TTC549 (cell line): ENCODE measurements at regions not wholly inside any gene's neighbourhood (a gene's known extent, or its start where the extent isn't known, plus 50 kb on each side); places are given as distances from the start of the nearest gene placed in this dataset.
"Not testable (repeated sequence)": the region's sequence is repeated elsewhere in the genome, so short reads cannot be mapped to it uniquely, and the experiment has no call there.

ENCODE experiments used
- FAIRE-seq: peaks from 2 replicates; lab custom pipeline; 2012; peaks lifted over from hg19 to GRCh38; lab: Jason Lieb, UNC

- no peak for FAIRE-seq
These were observed 228.9 kb downstream of the RNF144A start for GRCh38 chr2:7146151-7146550.

- FAIRE-seq: no peak
These were observed 237.4 kb downstream of the RNF144A start for GRCh38 chr2:7154656-7155055.

DNA sequence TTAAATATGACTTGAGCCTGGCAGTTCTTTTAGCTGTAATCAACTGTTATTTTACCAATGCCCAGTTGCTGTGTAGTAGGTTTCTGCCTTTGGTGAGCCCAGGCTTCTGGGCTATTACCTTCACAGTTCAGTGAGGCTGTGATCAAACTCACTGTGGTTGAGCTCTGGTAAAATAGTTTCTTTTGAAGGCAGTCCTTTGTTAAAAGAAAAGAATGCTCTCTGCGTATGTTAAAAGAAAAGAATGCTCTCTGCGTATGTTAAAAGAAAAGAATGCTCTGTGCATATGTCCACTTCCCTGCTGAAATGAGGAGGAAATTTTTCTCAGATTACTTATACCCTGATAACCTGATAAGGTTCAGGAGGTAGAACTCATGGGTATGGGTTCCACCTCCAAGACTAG lies 244.3 kb downstream of the RNF144A start:
- FAIRE-seq: no peak

DNA sequence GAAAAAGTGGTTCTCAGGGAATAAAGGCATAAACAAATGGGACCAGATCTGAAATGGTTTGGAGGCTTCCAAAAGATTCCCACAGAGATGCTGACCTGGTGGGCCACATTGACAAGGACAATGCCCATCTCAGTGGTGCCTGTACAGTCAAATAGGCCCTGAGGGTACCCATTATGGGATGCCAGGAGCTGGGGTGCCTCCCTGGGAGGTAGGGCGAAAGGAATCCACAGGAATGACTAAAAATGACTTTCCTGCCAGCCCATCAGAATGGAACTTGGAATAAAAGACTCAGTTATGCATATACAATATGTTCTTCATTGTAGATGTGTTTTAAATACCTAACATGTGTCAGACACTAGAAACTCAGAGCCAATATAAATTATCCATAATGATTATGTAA lies 248.5 kb downstream of the RNF144A start:
- no peak for FAIRE-seq

DNA sequence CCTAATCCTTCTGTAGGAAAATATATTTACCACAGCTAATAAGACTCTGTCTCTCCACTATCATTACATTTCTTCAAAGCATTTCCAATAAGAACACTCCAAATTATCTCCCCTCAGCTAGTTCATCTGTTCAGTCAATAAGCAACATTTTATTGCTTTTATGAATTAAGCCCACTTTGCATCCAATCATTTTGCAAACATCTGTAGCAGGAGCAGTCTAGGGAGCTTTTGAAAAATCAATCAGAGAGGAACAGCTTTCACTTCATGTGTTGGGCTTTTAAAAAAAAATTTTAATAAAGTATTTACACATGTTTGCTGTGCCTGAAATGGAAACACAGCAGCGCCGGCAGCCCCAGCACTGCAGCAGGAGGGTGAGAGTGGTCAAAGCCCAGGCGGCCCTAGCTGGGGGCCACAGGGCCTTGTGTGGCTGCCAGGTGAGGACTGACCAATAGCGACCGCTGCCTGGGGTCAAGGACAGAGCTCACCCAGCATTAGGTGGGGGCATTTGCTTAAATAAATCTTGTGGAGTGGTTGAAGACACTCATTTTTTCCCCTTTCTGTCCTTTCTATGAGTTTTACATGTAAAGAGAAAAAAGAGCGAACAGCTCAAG lies 250.7 kb downstream of the RNF144A start:
- FAIRE-seq: no peak

DNA sequence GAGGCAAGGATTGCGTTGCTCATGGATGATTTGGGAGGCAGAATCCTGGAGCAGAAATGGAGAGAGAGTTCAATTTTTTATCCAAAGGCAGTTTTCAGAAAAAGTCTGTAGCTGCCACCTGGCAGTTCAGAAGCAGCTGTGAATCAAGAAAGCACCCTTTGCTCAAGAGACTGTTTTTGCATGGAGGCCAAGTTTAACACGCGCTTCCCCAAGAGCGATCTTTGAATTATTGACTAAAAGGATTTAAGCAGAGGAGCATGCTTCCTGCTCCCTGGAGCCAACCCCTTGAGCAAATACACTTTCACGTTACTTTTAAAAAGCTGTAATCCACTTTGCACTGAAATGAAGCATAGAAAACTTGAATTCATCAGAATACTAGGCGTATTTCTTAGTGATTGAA lies 252.4 kb downstream of the RNF144A start:
- no peak for FAIRE-seq

DNA sequence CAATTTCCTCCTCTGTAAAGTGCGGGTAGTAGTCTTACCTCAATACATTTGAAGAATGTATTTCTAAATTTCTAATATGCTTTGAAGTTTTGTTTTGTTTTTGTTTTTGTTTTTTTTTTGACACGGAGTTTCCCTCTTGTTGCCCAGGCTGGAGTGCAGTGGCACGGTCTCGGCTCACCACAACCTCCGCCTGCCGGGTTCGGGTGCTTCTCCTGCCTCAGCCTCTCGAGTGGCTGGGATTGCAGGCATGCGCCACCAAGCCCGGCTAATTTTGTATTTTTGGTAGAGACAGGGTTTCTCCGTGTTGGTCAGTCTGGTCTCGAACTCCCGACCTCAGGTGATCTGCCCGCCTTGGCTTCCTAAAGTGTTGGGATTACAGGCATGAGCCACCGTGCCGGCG lies 261.8 kb downstream of the RNF144A start:
- FAIRE-seq: not testable (repeated sequence)

GRCh38 chr2:7180638-7181370 lies 263.6 kb downstream of the RNF144A start:
- no peak for FAIRE-seq

DNA sequence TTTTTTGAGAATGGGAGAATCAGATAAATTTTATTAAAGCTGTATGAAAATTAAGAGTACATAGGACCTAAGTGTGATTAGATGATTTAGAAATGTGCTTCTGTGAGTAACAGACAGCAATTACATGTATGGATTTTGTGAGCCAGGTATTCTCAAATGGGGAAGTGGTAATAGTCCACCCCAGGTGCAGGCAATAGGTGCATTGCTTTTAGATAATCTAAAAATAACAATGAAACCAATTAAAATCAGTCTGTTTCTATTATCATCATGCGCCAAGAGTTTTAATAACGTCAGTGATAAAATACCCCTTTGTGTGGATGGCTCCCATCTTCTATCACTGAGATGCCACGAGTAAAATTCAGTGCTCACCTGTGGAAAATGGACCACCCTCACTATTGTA lies 265.3 kb downstream of the RNF144A start:
- no peak for FAIRE-seq

DNA sequence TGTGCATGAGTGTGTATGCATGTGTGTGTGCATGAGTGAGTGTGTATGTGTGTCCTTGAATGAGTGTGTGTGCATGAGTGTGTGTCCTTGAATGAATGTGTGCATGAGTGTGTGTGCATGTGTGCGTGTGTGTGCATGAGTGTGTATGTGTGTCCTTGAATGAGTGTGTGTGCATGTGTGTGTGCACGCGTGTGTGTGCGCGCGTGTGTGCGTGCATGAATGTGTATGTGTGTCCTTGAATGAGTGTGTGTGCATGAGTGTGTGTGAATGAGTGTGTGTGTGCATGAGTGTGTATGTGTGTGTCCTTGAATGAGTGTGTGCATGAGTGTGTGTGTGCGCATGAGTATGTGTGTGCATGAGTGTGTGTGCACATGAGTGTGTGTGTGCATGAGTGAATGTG lies 271.9 kb downstream of the RNF144A start:
- no peak for FAIRE-seq

GRCh38 chr2:7190587-7191324 lies 273.5 kb downstream of the RNF144A start:
- FAIRE-seq: no peak

DNA sequence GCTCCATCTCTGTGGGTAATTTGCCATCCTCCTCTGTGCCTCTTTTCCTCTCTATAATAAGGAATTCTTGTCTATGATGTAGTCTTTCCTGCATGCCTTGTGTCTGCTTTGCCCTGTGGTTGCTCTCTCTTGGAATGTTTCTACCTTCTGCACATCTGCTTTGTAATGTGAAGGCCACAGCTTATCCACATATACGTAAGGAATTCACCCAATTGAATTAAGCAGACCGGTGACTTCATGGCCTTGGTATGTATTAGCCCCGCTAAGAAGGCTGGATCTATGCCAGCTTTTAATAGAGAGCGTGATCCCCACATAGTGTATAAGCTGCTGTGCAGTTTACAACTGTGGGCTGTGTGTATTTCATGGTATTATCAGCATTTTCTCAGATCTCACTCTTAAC lies 274.7 kb downstream of the RNF144A start:
- FAIRE-seq: no peak

GRCh38 chr2:7193457-7193856 lies 276.2 kb downstream of the RNF144A start:
- no peak for FAIRE-seq

DNA sequence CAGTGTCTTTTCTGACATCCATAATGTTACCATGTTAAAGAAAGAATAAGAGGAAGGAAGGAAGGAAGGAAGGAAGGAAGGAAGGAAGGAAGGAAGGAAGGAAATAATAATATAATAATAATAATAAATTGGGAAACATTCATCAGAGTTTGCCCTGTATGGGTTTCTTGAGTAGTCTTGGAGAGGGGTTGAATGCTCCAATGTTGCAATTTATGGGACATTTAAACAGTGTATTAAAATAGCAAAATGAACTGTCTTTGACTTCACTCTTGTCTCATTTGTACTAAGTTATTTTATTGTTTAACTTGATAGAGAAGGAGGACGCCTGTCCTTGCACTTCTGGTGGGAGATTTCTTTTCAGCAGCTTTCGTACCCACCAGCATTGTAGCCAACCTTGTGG lies 277.7 kb downstream of the RNF144A start:
- FAIRE-seq: no peak

GRCh38 chr2:7196883-7197282 lies 279.7 kb downstream of the RNF144A start:
- no peak for FAIRE-seq

DNA sequence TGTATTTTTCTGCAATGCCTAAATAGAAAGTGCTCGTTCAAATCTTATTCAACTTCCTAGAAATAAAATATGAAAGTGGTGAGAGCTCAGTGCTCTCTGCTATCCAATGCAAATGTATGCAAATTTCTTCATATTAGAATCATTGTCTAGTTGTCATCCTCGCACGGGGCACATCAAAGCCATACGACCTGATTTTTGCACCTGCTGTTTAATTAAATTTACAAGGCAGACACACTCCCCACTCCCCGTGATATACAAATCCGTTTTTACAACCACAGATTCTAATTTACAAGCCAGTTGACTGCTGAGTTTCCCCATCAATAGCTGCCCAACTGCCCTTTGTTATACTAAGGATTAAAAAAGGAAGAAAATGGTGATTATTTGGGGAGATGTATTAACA lies 284.6 kb downstream of the RNF144A start:
- no peak for FAIRE-seq

GRCh38 chr2:7203056-7203467 lies 285.9 kb downstream of the RNF144A start:
- FAIRE-seq: peak; percentile 95

- FAIRE-seq: no peak
These were observed 288.1 kb downstream of the RNF144A start for GRCh38 chr2:7205151-7205830.

DNA sequence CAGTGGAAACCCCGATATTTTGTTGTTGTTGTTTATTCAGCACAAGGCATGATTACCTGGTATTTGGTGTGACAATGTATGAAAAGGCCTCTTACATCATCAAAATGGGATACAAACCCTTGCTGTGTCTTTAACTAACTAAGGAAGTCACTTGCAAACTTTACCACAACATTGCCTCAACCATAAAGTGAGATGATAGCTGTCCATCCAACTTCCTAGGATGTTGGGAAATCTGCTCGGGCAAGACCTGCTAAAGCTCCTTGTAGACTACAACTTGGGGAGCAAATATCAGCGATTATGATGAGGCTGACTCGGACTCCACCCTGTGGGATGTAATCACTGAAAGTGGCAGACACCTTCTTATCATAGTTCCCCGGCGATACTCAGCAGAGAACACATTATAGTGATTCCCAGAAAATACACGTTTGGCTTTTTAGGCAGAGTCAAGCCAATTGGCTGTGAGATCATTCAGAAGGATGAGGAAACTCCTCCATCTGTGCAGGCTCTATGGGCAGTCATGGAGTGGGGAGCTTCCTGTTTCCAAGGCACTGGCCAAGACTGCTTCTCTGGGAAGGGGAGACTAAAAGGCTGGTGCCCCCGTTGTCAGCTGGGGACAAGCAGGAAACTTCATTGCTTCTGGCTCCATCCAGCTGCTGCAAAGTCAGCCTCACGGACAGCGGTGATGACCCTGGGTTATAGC lies 289.0 kb downstream of the RNF144A start:
- no peak for FAIRE-seq

DNA sequence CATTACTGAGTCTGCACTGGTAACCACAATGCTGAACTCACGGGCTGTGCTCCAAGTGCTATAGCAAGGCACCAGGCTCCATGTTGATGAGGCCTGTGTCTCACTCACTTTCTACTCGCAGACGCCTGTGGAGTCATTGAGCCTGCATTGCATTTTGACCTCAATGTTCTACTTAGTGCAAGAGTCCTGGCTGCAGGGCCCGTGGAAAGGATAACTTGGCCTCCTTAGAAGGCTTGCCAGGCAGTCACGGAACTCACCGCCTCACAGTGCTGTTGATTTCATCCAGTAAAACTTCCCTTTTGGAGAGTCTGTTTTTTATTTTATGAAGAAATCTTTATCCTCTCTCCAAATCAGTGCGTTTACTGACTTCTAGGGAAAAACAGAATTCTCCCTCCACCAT lies 290.4 kb downstream of the RNF144A start:
- FAIRE-seq: no peak

DNA sequence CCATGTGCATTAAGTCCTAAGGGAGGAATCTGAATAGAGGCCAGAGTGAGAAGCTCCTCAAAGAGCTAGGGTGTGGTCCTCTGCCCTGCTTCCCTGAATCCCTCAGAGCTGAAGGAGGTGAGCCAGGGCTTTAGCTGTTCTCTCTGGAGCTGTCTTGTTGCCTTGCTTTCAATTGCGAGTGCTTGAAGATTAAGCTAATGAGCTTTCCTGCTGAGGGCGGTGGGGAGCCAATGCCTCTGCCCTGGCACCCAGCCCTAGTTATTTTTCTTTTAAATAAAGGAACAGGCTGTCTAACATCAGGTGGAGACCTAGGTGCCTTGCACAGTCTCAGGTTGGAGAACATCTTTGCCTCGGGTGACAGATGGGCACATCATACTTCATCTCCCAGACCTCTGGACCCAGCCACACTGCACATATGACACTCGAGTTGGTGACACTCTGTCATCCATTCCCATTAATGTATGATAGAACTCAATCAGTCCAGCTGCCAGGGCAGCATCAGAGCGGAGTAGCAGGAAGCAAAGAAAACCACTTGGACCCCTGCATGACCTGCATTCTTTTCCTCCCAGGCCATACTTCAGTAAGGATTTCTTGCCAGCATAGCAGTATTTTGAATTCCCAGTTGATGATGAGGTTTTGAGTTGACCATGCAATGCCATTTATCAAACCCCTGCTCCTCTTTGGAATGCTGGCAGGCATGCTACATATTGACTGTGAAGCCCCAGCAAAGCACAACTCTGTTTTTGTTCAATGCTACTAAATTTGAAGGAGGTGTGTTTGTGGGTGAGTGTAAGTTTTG lies 292.7 kb downstream of the RNF144A start:
- FAIRE-seq: no peak
